IMR-90 (cell line): ENCODE measurements at regions not wholly inside any gene's neighbourhood (a gene's known extent, or its start where the extent isn't known, plus 50 kb on each side); places are given as distances from the start of the nearest gene placed in this dataset.

ENCODE experiments used
- BHLHE40 ChIP-seq: fragments of 150-350 bp; IDR thresholded peaks from 2 replicates; pipeline ENCODE4 v1.6.1; 2016; ENCODE audit warnings: mild to moderate bottlenecking, low read depth, low read length
- TF ChIP-seq, protein P1 (sequence below): conservative IDR thresholded peaks from 2 replicates; pipeline ENCODE4 v1.5.1; 2012; ENCODE audit warnings: mild to moderate bottlenecking, low read depth, low read length, improper control_type of control experiment

DNA sequence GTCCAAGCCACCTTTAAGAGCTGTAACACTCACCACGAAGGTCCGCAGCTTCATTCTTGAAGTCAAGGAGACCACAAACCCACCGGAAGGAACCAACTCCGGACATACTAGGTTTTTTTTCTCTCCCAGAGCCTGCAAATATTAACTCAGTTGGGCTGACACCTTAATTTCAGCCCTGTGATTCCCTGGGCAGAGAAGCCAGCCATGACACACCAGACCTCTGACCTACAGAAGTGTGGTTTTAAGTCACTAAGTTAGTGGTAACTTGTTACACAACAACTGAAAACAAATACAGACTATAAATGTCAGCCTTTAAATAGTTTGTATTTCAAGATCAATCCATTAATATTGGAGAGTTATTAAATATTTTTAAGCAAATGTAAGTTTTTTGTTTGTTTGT, 855.1 kb downstream of the TMEM182 start:
- TF ChIP-seq, protein P1, sequence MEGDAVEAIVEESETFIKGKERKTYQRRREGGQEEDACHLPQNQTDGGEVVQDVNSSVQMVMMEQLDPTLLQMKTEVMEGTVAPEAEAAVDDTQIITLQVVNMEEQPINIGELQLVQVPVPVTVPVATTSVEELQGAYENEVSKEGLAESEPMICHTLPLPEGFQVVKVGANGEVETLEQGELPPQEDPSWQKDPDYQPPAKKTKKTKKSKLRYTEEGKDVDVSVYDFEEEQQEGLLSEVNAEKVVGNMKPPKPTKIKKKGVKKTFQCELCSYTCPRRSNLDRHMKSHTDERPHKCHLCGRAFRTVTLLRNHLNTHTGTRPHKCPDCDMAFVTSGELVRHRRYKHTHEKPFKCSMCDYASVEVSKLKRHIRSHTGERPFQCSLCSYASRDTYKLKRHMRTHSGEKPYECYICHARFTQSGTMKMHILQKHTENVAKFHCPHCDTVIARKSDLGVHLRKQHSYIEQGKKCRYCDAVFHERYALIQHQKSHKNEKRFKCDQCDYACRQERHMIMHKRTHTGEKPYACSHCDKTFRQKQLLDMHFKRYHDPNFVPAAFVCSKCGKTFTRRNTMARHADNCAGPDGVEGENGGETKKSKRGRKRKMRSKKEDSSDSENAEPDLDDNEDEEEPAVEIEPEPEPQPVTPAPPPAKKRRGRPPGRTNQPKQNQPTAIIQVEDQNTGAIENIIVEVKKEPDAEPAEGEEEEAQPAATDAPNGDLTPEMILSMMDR = no peak
- no peak for TF ChIP-seq BHLHE40
